Left renal pelvis (tissue), 4 donors: ENCODE measurements at regions not wholly inside any gene's neighbourhood (a gene's known extent, or its start where the extent isn't known, plus 50 kb on each side); places are given as distances from the start of the nearest gene placed in this dataset.
"Not testable (repeated sequence)": the region's sequence is repeated elsewhere in the genome, so short reads cannot be mapped to it uniquely, and the experiment has no call there.

ENCODE experiments used
- DNase-seq, 4 donors: peaks; one replicate each; pipeline ENCODE4 v3.0.0-alpha.2; 2013; ENCODE audit warnings: low read depth in 4 of 4, low spot score in 3 of 4

DNA sequence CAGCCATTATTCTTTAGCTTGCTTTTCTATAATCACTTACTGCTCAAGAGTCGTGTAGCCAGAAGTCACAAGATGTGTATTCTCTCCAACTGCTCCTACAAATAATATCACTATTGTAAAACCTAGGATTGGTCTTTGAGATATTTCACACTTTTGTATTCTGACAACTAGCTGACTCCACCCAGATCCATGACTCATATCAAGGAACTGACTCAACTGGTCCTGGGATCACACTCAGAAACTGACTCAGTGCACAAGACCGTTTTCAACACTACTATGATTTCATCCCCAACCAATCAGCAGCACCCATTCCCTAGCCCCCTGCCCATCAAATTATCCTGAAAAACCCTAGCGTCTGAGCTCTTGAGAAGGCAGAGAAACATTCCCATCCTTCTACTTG is 56.5 kb upstream of the ORC5 start:
- no peak for DNase-seq

GRCh38 chr7:104267701-104268368 is 60.0 kb upstream of the ORC5 start:
- DNase-seq: no peak

- no peak for DNase-seq
These were observed 56.5 kb upstream of the LHFPL3 start for GRCh38 chr7:104271948-104272347.

GRCh38 chr7:104272767-104273384 is 55.5 kb upstream of the LHFPL3 start:
- DNase-seq: peak in 1 of 4 donors; percentile 6

DNA sequence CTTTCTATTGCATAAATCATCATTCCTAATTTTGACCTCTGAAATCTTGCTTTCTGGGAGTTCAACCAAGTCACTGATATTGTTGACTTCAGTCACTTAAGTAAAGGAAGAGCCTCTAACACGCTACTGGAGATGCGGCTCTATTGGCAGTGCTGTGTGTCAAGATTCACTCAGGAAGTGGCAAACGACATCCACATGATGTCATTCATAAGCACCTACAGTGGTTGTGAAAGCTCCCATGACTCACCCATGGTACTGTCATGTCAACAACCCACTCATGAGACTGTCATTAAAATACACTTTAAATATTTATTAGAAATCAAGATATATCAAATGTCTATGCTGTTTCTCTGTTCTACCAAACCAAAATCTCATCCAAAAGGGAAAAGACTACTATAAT is 52.5 kb upstream of the LHFPL3 start:
- no peak for DNase-seq

- DNase-seq: not testable (repeated sequence)
These were observed 51.7 kb upstream of the LHFPL3 start for GRCh38 chr7:104276730-104277129.
